ENCODE measurements at regions not wholly inside any gene's neighbourhood (a gene's known extent, or its start where the extent isn't known, plus 50 kb on each side); places are given as distances from the start of the nearest gene placed in this dataset.

GRCh38 chr16:62760398-62760797, 724.2 kb upstream of the CDH8 start:
- TF ChIP-seq CTCF (IDR thresholded peaks at IDR 0.05; ENCODE audit: low read depth, low read length) (no peak), POLR2A (IDR thresholded peaks at IDR 0.05; ENCODE audit: extremely low read depth, insufficient read length) (no peak), MYC (IDR thresholded peaks at IDR 0.05; ENCODE audit: low read depth, low read length) (no peak)
- TF ChIP-seq, protein P1, sequence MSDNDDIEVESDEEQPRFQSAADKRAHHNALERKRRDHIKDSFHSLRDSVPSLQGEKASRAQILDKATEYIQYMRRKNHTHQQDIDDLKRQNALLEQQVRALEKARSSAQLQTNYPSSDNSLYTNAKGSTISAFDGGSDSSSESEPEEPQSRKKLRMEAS (IDR thresholded peaks at IDR 0.05; ENCODE audit: low read depth, low read length): no peak
